HepG2 (cell line): ENCODE measurements at regions not wholly inside any gene's neighbourhood (a gene's known extent, or its start where the extent isn't known, plus 50 kb on each side); places are given as distances from the start of the nearest gene placed in this dataset.

Experiments used
- ATAC-seq: fragments of 200-7000 bp; cut with Tn5 transposase; 3 replicates; pipeline ENCODE4 v1.9.1; 2020; ENCODE audit warnings: mild to moderate bottlenecking, moderate library complexity
- BruUV-seq: library from RNA; stranded (reverse); fragments of 400-500 nt; replicated peaks from 2 replicates; lab custom pipeline; 2021; lab: Mats Ljungman, UMichigan
- CTCF ChIA-PET: fragments of 300-600 bp; formaldehyde crosslinking; extraction: SDS; loops from one replicate; lab custom pipeline; 2021; ENCODE audit warnings: low total read pairs, inconsistent platforms, low intra/inter-chr PET ratio; lab: Yijun Ruan, JAX
- POLR2A ChIA-PET: fragments of 350-600 bp; sonication (Branson Sonifier 250); formaldehyde crosslinking; loops from one replicate; lab custom pipeline; 2020; ENCODE audit warnings: antibody characterized with exemption, inconsistent platforms; lab: Yijun Ruan, JAX
- DNase-seq: peaks from one replicate; pipeline ENCODE4 v3.0.0-alpha.2; 2015; ENCODE audit warnings: low spot score
- FAIRE-seq: peaks from 3 replicates; lab custom pipeline; 2011; peaks lifted over from hg19 to GRCh38; lab: Jason Lieb, UNC
- H2AFZ ChIP-seq: one replicate; pipeline ENCODE4 v1.6.1; 2011; ENCODE audit warnings: low read length, inconsistent platforms
- H3K27ac ChIP-seq: fragments of 300-600 bp; 3 replicates; pipeline ENCODE4 v1.8.0; 2011; ENCODE audit warnings: mixed run types, mild to moderate bottlenecking, mixed read lengths, low read length, inconsistent platforms; ENCODE audit not compliant: insufficient read depth; ENCODE audit errors: extremely low read length
- H3K27me3 ChIP-seq, 2 experiments: fragments of 200-600 bp in 1 of 2; 2 replicates in 1 of 2; 3 replicates in 1 of 2; pipeline versions ENCODE4 v1.6.0 to v1.8.0; 2011; ENCODE audit warnings: low read length in 2 of 2, mild to moderate bottlenecking in 2 of 2, moderate library complexity in 2 of 2, inconsistent platforms in 1 of 2; ENCODE audit not compliant: insufficient read depth in 2 of 2, control insufficient read depth in 1 of 2
- H3K36me3 ChIP-seq, 2 experiments: fragments of 200-600 bp in 1 of 2; replicated peaks in 1 of 2; 2 replicates in 1 of 2; 3 replicates in 1 of 2; pipeline versions ENCODE4 v1.5.1 to v1.8.0; 2011; ENCODE audit warnings: low read length in 2 of 2, inconsistent platforms in 1 of 2; ENCODE audit not compliant: insufficient read depth in 2 of 2, control insufficient read depth in 1 of 2
- H3K4me1 ChIP-seq: 2 replicates; pipeline ENCODE4 v1.5.1; 2012; ENCODE audit warnings: low read length, inconsistent platforms; ENCODE audit not compliant: insufficient read depth
- H3K4me2 ChIP-seq: 2 replicates; pipeline ENCODE4 v1.6.0; 2011; ENCODE audit warnings: low read depth, low read length, inconsistent platforms
- H3K4me3 ChIP-seq, 3 experiments: fragments of 200-600 bp in 1 of 3; sonication (generic), shearing (Covaris generic) in 1 of 3; replicated peaks in 1 of 3; 2 replicates each; pipeline ENCODE4 v1.5.1; 2011 to 2016; ENCODE audit warnings: low read length in 3 of 3, inconsistent platforms in 2 of 3, low read depth in 2 of 3, mild to moderate bottlenecking in 2 of 3, control low read depth in 1 of 3, mixed read lengths in 1 of 3; ENCODE audit not compliant: insufficient read depth in 1 of 3
- H3K79me2 ChIP-seq: one replicate; pipeline ENCODE4 v1.6.1; 2011; ENCODE audit warnings: low read length, inconsistent platforms; ENCODE audit not compliant: insufficient read depth
- H3K9ac ChIP-seq: 2 replicates; pipeline ENCODE4 v1.6.0; 2011; ENCODE audit warnings: mild to moderate bottlenecking, low read depth, low read length, inconsistent platforms; ENCODE audit not compliant: insufficient read depth
- H3K9me3 ChIP-seq: 2 replicates; pipeline ENCODE4 v1.5.1; 2012; ENCODE audit warnings: mild to moderate bottlenecking, low read length
- H4K20me1 ChIP-seq: 2 replicates; pipeline ENCODE4 v1.6.0; 2011; ENCODE audit warnings: inconsistent platforms, mild to moderate bottlenecking, low read length, moderate library complexity; ENCODE audit not compliant: insufficient read depth
- ETV5 ChIP-seq: IDR thresholded peaks from 2 replicates; pipeline ENCODE4 v1.6.1; 2018; ENCODE audit warnings: missing biosample characterization, missing genetic modification reagents, inconsistent platforms, borderline replicate concordance
- EZH2 ChIP-seq: conservative IDR thresholded peaks from 2 replicates; pipeline ENCODE4 v1.6.1; 2012; ENCODE audit warnings: mild to moderate bottlenecking, low read depth, low read length, moderate library complexity
- HDAC2 ChIP-seq: sonication (generic); formaldehyde crosslinking; IDR thresholded peaks from 2 replicates; pipeline ENCODE4 v1.4.0; 2020; ENCODE audit warnings: missing genetic modification reagents
- KAT2B ChIP-seq: fragments of 150-350 bp; IDR thresholded peaks from 2 replicates; pipeline ENCODE4 v1.6.1; 2014; ENCODE audit warnings: low read depth, low read length, borderline replicate concordance
- KLF12 ChIP-seq: sonication (generic); formaldehyde crosslinking; IDR thresholded peaks from 2 replicates; pipeline ENCODE4 v1.4.0; 2020; ENCODE audit warnings: missing genetic modification reagents, borderline replicate concordance
- MED13 ChIP-seq: sonication (generic); formaldehyde crosslinking; IDR thresholded peaks from 2 replicates; pipeline ENCODE4 v1.5.0; 2020; ENCODE audit warnings: missing genetic modification reagents
- U2AF1 ChIP-seq: fragments of 200-400 bp; formaldehyde crosslinking; optimal IDR thresholded peaks from 2 replicates; pipeline ENCODE3; 2017; ENCODE audit warnings: mild to moderate bottlenecking, low read depth, low read length
- ZC3H13 ChIP-seq: sonication (generic); formaldehyde crosslinking; IDR thresholded peaks from 2 replicates; pipeline ENCODE4 v1.8.1; 2023; ENCODE audit warnings: mild to moderate bottlenecking, missing genetic modification reagents, moderate library complexity
- WGBS: methylation state at CpG from one replicate; pipeline ENCODE4 v1.1.6; 2017; ENCODE audit warnings: low lambda C conversion rate; 5-methylcytosine and 5-hydroxymethylcytosine counted together
- in situ Hi-C: cut with HindIII; loops from 2 replicates; pipeline ENCODE4 v1.10.0; 2017; ENCODE audit warnings: low pct_unique_long_range_greater_than_20kb; ENCODE audit not compliant: extremely low pct_ligation_motif_present
- intact Hi-C: fragments of 100-400 bp; cut with micrococcal nuclease; formaldehyde crosslinking; loops from one replicate; pipeline ENCODE4 v1.10.0; 2022; ENCODE audit not compliant: unreplicated experiment
- TF ChIP-seq, protein P1 (sequence below): sonication (generic); formaldehyde crosslinking; IDR thresholded peaks from 2 replicates; pipeline ENCODE4 v1.4.0; 2020; ENCODE audit warnings: missing genetic modification reagents, borderline replicate concordance
- TF ChIP-seq, protein P2 (sequence below): sonication (generic); formaldehyde crosslinking; IDR thresholded peaks from 2 replicates; pipeline ENCODE4 v1.4.0; 2020; ENCODE audit warnings: mild to moderate bottlenecking, missing genetic modification reagents
- TF ChIP-seq, protein P3 (sequence below): sonication (generic); formaldehyde crosslinking; IDR thresholded peaks from 2 replicates; pipeline ENCODE4 v1.5.1; 2020; ENCODE audit warnings: missing genetic modification reagents, mild to moderate bottlenecking, borderline replicate concordance

DNA sequence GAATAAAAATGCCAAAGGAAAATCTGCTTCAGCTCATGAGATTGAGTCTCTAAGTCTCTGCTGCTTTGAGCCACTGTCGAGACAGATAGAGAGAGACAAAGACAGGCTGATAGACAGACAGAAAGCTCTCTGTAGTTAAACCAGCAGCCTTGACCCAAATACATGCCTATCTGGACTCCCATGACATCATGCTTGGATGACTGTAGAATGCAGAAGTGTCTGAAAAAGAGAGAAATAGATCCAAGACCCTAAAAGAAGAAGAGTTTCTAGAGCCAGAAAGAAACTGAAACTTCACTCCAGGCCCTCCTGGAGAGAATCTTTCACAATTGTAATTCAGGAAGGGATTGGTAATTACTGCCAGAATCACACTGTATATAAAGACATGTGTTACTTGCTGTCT, 122.6 kb upstream of the PLXNC1 start:
- no peak overlapping the region for H3K4me2 ChIP-seq
- no peaks in the 10 kb centered on the region for H3K79me2 ChIP-seq
- no peaks in the 10 kb centered on the region for H4K20me1 ChIP-seq
- no peak for DNase-seq
- no peaks in the 10 kb centered on the region for H3K4me1 ChIP-seq
- FAIRE-seq: no peak
- intact Hi-C loops (no loop called here), in situ Hi-C loops (no loop called here)
- WGBS: 0% methylated on average over 1 of the region's 1 CpG
- no TSS peak for BruUV-seq
- no peaks in the 10 kb centered on the region for H3K36me3 ChIP-seq
- H3K9me3 ChIP-seq: peaks cover 9% of the 10 kb centered on the region
- ChIA-PET CTCF (no interaction called here), POLR2A (no interaction called here)
- H2AFZ ChIP-seq: no peak overlapping the region
- ATAC-seq: no peak
- H3K4me3 ChIP-seq: no peak overlapping the region
- TF ChIP-seq KAT2B (no peak), ETV5 (CRISPR knock-in tag) (no peak), MED13 (CRISPR knock-in tag) (no peak)
- H3K27ac ChIP-seq: no peak overlapping the region
- H3K27me3 ChIP-seq: no peaks in the 10 kb centered on the region
- no peak overlapping the region for H3K9ac ChIP-seq

DNA sequence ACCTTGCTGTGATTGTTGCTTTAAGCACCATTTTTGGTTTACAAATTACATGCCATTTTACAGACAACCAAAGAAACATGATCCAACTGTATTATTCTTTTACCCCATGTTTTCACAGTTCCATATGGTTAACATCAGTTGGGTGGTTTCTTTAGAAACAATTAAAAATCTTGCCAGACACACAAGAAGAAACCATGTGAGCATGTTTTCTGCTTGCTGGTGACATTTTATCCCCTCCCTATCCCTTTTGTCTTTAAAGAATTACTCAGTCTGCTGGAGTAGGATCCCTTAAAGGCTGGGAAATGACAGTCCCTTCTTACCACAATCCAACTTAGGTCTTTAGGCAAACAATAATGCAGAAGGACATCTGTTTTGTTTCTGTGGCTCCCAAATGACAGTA, 121.8 kb upstream of the PLXNC1 start:
- H3K4me1 ChIP-seq: no peaks in the 10 kb centered on the region
- DNase-seq (no peak), ATAC-seq (no peak)
- in situ Hi-C loops: no loop called here
- CTCF ChIA-PET: no interaction called here
- intact Hi-C loops: no loop called here
- TF ChIP-seq, protein P1, sequence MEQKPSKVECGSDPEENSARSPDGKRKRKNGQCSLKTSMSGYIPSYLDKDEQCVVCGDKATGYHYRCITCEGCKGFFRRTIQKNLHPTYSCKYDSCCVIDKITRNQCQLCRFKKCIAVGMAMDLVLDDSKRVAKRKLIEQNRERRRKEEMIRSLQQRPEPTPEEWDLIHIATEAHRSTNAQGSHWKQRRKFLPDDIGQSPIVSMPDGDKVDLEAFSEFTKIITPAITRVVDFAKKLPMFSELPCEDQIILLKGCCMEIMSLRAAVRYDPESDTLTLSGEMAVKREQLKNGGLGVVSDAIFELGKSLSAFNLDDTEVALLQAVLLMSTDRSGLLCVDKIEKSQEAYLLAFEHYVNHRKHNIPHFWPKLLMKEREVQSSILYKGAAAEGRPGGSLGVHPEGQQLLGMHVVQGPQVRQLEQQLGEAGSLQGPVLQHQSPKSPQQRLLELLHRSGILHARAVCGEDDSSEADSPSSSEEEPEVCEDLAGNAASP (CRISPR knock-in tag): no peak
- TF ChIP-seq, protein P2, sequence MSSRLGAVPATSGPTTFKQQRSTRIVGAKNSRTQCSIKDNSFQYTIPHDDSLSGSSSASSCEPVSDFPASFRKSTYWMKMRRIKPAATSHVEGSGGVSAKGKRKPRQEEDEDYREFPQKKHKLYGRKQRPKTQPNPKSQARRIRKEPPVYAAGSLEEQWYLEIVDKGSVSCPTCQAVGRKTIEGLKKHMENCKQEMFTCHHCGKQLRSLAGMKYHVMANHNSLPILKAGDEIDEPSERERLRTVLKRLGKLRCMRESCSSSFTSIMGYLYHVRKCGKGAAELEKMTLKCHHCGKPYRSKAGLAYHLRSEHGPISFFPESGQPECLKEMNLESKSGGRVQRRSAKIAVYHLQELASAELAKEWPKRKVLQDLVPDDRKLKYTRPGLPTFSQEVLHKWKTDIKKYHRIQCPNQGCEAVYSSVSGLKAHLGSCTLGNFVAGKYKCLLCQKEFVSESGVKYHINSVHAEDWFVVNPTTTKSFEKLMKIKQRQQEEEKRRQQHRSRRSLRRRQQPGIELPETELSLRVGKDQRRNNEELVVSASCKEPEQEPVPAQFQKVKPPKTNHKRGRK: no peak
- TF ChIP-seq KLF12 (CRISPR knock-in tag) (no peak), ZC3H13 (CRISPR knock-in tag) (no peak), KAT2B (no peak), HDAC2 (CRISPR knock-in tag) (no peak), EZH2 (no peak), U2AF1 (no peak)
- TF ChIP-seq, protein P3, sequence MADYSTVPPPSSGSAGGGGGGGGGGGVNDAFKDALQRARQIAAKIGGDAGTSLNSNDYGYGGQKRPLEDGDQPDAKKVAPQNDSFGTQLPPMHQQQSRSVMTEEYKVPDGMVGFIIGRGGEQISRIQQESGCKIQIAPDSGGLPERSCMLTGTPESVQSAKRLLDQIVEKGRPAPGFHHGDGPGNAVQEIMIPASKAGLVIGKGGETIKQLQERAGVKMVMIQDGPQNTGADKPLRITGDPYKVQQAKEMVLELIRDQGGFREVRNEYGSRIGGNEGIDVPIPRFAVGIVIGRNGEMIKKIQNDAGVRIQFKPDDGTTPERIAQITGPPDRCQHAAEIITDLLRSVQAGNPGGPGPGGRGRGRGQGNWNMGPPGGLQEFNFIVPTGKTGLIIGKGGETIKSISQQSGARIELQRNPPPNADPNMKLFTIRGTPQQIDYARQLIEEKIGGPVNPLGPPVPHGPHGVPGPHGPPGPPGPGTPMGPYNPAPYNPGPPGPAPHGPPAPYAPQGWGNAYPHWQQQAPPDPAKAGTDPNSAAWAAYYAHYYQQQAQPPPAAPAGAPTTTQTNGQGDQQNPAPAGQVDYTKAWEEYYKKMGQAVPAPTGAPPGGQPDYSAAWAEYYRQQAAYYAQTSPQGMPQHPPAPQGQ: no peak
- TF ChIP-seq, all 625 proteins: peak for 0
- Histone ChIP-seq H3K9me3 (peaks cover 9% of the 10 kb centered on the region), H3K79me2 (no peaks in the 10 kb centered on the region), H3K36me3 (no peaks in the 10 kb centered on the region), H2AFZ (no peak overlapping the region), H4K20me1 (no peaks in the 10 kb centered on the region), H3K4me3 (no peak overlapping the region), H3K27me3 (no peaks in the 10 kb centered on the region), H3K9ac (no peak overlapping the region), H3K27ac (no peak overlapping the region), H3K4me2 (no peak overlapping the region)
- FAIRE-seq: no peak
- BruUV-seq: no TSS peak
- POLR2A ChIA-PET: no interaction called here
